Mammary epithelial cell (primary cell): ENCODE measurements at regions not wholly inside any gene's neighbourhood (a gene's known extent, or its start where the extent isn't known, plus 50 kb on each side); places are given as distances from the start of the nearest gene placed in this dataset.

Experiments
- CTCF ChIP-seq, 2 donors: IDR thresholded peaks in 1 of 2; conservative IDR thresholded peaks in 1 of 2; 2 replicates each; pipeline ENCODE4 v1.5.1; 2011 to 2012; ENCODE audit warnings: inconsistent platforms in 2 of 2, low read length in 2 of 2, mild to moderate bottlenecking in 2 of 2, control low read depth in 1 of 2, low read depth in 1 of 2; ENCODE audit not compliant: insufficient read depth in 1 of 2; ENCODE audit errors: extremely low read depth in 1 of 2
- EZH2 ChIP-seq: IDR thresholded peaks from 2 replicates; pipeline ENCODE4 v1.6.1; 2012; ENCODE audit warnings: low read length, inconsistent platforms, borderline replicate concordance

- TF ChIP-seq CTCF (conservative IDR thresholded peaks at IDR 0.05 in 1 of 2, IDR thresholded peaks at IDR 0.05 in 1 of 2; ENCODE audit: extremely low read depth in 1 of 2, insufficient read depth in 1 of 2, low read depth in 1 of 2, low read length in 2 of 2) (no peak), EZH2 (no peak)
Observed at GRCh38 chr18:22604390-22604985, 186.8 kb upstream of the CTAGE1 start.
